GM12878 (cell line): ENCODE measurements at regions not wholly inside any gene's neighbourhood (a gene's known extent, or its start where the extent isn't known, plus 50 kb on each side); places are given as distances from the start of the nearest gene placed in this dataset.

Source experiments
- ATAC-seq: fragments of 200-7000 bp; cut with Tn5 transposase; 3 replicates; pipeline ENCODE4 v1.9.1; 2020; ENCODE audit warnings: mild to moderate bottlenecking, moderate library complexity
- BruUV-seq: library from RNA; stranded (reverse); fragments of 400-500 nt; replicated peaks from 2 replicates; lab custom pipeline; 2021; lab: Mats Ljungman, UMichigan
- CTCF ChIA-PET: fragments of 300-600 bp; sonication (Branson Sonifier 250); formaldehyde crosslinking; extraction: SDS; loops from one replicate; lab custom pipeline; 2021; ENCODE audit warnings: inconsistent platforms; lab: Yijun Ruan, JAX
- POLR2A ChIA-PET: fragments of 350-600 bp; formaldehyde crosslinking; extraction: SDS; loops from one replicate; lab custom pipeline; 2021; ENCODE audit warnings: inconsistent platforms; lab: Charles Lee
- RAD21 ChIA-PET: fragments of 300-600 bp; sonication (Branson Sonifier 250); formaldehyde crosslinking; loops from one replicate; lab custom pipeline; 2023; ENCODE audit warnings: antibody characterized with exemption; ENCODE audit not compliant: unreplicated experiment; lab: Charles Lee
- SMC1A ChIA-PET: fragments of 300-600 bp; sonication (Branson Sonifier 250); formaldehyde crosslinking; loops from one replicate; lab custom pipeline; 2023; ENCODE audit not compliant: unreplicated experiment, uncharacterized antibody; lab: Charles Lee
- DNase-seq: peaks from one replicate; pipeline ENCODE4 v3.0.0-alpha.2; 2011; ENCODE audit warnings: low read depth, low spot score
- FAIRE-seq: peaks from 3 replicates; lab custom pipeline; 2011; peaks lifted over from hg19 to GRCh38; lab: Jason Lieb, UNC
- H2AFZ ChIP-seq: 2 replicates; pipeline ENCODE4 v1.6.0; 2011; ENCODE audit warnings: low read depth, low read length, control low read depth; ENCODE audit not compliant: control insufficient read depth
- H3K27ac ChIP-seq: 2 replicates; pipeline ENCODE4 v1.5.1; 2011; ENCODE audit warnings: control low read depth; ENCODE audit not compliant: control insufficient read depth, insufficient read depth
- H3K27me3 ChIP-seq, 2 experiments: replicated peaks in 1 of 2; 2 replicates each; pipeline versions ENCODE4 v1.6.0 to v1.6.1; 2011; ENCODE audit warnings: low read length in 1 of 2; ENCODE audit not compliant: control insufficient read depth in 2 of 2, insufficient read depth in 2 of 2
- H3K36me3 ChIP-seq, 2 experiments: 2 replicates each; pipeline ENCODE4 v1.5.1; 2011; ENCODE audit warnings: low read length in 1 of 2; ENCODE audit not compliant: control insufficient read depth in 2 of 2, insufficient read depth in 2 of 2
- H3K4me1 ChIP-seq: 2 replicates; pipeline ENCODE4 v1.6.1; 2011; ENCODE audit warnings: mild to moderate bottlenecking, low read length, moderate library complexity, mixed read lengths; ENCODE audit not compliant: control insufficient read depth, insufficient read depth
- H3K4me2 ChIP-seq: 2 replicates; pipeline ENCODE4 v1.6.0; 2011; ENCODE audit warnings: control low read depth; ENCODE audit not compliant: control insufficient read depth, insufficient read depth
- H3K4me3 ChIP-seq: fragments of 200-600 bp; sonication (generic); 2 replicates; pipeline ENCODE4 v1.5.1; 2016
- H3K79me2 ChIP-seq: 2 replicates; pipeline ENCODE4 v1.6.0; 2011; ENCODE audit warnings: low read length; ENCODE audit not compliant: control insufficient read depth, insufficient read depth
- H3K9ac ChIP-seq: 2 replicates; pipeline ENCODE4 v1.8.0; 2011; ENCODE audit warnings: low read length, control low read depth, mixed read lengths; ENCODE audit not compliant: control insufficient read depth, insufficient read depth
- H3K9me3 ChIP-seq: replicated peaks from 3 replicates; pipeline ENCODE4 v1.5.1; 2011; ENCODE audit warnings: mild to moderate bottlenecking, low read length; ENCODE audit not compliant: control insufficient read depth, insufficient read depth
- H4K20me1 ChIP-seq: 2 replicates; pipeline ENCODE4 v1.6.0; 2011; ENCODE audit not compliant: control insufficient read depth, insufficient read depth
- NFYA ChIP-seq: IDR thresholded peaks from 2 replicates; pipeline ENCODE4 v1.6.1; 2011; ENCODE audit warnings: low read depth, mild to moderate bottlenecking, low read length, improper control_type of control experiment, borderline replicate concordance
- SPI1 ChIP-seq: IDR thresholded peaks from 2 replicates; pipeline ENCODE4 v1.6.1; 2011; ENCODE audit warnings: low read depth, mild to moderate bottlenecking, low read length, moderate library complexity, borderline replicate concordance; ENCODE audit not compliant: insufficient read depth
- SRF ChIP-seq, 2 experiments: IDR thresholded peaks; 2 replicates each; pipeline ENCODE4 v1.6.1; 2011; ENCODE audit warnings: low read depth in 2 of 2, low read length in 2 of 2, mild to moderate bottlenecking in 1 of 2, moderate library complexity in 1 of 2
- ZNF207 ChIP-seq: fragments of 450-650 bp; IDR thresholded peaks from 2 replicates; pipeline ENCODE4 v1.6.1; 2014; ENCODE audit warnings: antibody characterized with exemption, mild to moderate bottlenecking, borderline replicate concordance
- whole genome bisulfite sequencing: methylation state at CpG from one replicate; pipeline ENCODE4 v1.1.6; 2016; ENCODE audit warnings: low lambda C conversion rate; ENCODE audit not compliant: insufficient replicate concordance, insufficient coverage; ENCODE audit errors: missing lambda C conversion rate; 5-methylcytosine and 5-hydroxymethylcytosine counted together
- in situ Hi-C: fragments of 300-500 bp; cut with MboI; formaldehyde crosslinking; loops from 9 replicates; pipeline ENCODE4 v1.14.3; 2018; ENCODE audit warnings: mixed read lengths
- intact Hi-C: fragments of 100-400 bp; cut with micrococcal nuclease; formaldehyde crosslinking; loops from one replicate; pipeline ENCODE4 v1.14.2; 2022; ENCODE audit not compliant: unreplicated experiment
- TF ChIP-seq, protein P1 (sequence below): fragments of 450-650 bp; IDR thresholded peaks from 2 replicates; pipeline ENCODE4 v1.6.1; 2016; ENCODE audit warnings: mild to moderate bottlenecking
- TF ChIP-seq, protein P2 (sequence below): IDR thresholded peaks from 2 replicates; pipeline ENCODE4 v1.6.1; 2011; ENCODE audit warnings: borderline replicate concordance, low read depth, mild to moderate bottlenecking, moderate library complexity, mixed read lengths, low read length; ENCODE audit not compliant: insufficient read depth; ENCODE audit errors: extremely low read length
- TF ChIP-seq, protein P3 (sequence below): fragments of 450-650 bp; IDR thresholded peaks from 2 replicates; pipeline ENCODE4 v1.6.1; 2017; ENCODE audit warnings: mild to moderate bottlenecking, moderate library complexity

DNA sequence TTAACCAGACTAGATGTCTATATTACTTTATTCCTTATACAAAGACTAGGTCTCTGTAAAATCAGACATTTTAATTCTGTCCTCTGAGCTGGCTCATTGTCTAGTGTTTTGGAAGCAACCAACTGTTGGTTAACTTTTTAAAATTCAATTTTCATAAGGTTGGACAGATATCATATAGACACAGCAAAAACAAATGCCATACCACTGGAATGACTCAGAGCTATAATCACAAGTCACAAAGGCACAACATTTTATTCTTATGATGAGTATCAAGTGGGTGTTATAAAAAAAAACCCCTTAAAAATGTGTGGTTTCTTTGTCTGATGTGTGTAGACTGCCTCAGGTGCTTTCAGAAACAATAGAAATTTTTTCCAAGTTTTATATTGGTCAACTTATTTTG lies 296.2 kb upstream of the MARCKS start:
- FAIRE-seq (no peak), DNase-seq (no peak), ATAC-seq (peak; percentile 34)
- H3K36me3 ChIP-seq = no peaks in the 10 kb centered on the region
- in situ Hi-C loops (no loop called here), intact Hi-C loops (no loop called here)
- no peaks in the 10 kb centered on the region for H3K27me3 ChIP-seq
- peaks cover 7% of the 10 kb centered on the region for H3K4me1 ChIP-seq
- H3K4me2 ChIP-seq = no peak overlapping the region
- no peaks in the 10 kb centered on the region for H3K79me2 ChIP-seq
- ChIA-PET RAD21 (no interaction called here), POLR2A (no interaction called here), CTCF (no interaction called here), SMC1A (no interaction called here)
- no peaks in the 10 kb centered on the region for H4K20me1 ChIP-seq
- no peak overlapping the region for H3K4me3 ChIP-seq
- no peaks in the 10 kb centered on the region for H3K9me3 ChIP-seq
- TF ChIP-seq ZNF207 = no peak
- TF ChIP-seq, protein P1, sequence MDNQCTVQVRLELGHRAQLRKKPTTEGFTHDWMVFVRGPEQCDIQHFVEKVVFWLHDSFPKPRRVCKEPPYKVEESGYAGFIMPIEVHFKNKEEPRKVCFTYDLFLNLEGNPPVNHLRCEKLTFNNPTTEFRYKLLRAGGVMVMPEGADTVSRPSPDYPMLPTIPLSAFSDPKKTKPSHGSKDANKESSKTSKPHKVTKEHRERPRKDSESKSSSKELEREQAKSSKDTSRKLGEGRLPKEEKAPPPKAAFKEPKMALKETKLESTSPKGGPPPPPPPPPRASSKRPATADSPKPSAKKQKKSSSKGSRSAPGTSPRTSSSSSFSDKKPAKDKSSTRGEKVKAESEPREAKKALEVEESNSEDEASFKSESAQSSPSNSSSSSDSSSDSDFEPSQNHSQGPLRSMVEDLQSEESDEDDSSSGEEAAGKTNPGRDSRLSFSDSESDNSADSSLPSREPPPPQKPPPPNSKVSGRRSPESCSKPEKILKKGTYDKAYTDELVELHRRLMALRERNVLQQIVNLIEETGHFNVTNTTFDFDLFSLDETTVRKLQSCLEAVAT = no peak
- TF ChIP-seq SRF (IDR thresholded peaks at IDR 0.05; ENCODE audit: low read depth in 2 of 2, low read length in 2 of 2) = no peak
- TF ChIP-seq, protein P2, sequence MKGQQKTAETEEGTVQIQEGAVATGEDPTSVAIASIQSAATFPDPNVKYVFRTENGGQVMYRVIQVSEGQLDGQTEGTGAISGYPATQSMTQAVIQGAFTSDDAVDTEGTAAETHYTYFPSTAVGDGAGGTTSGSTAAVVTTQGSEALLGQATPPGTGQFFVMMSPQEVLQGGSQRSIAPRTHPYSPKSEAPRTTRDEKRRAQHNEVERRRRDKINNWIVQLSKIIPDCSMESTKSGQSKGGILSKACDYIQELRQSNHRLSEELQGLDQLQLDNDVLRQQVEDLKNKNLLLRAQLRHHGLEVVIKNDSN = no peak
- no peak overlapping the region for H3K9ac ChIP-seq
- no peak overlapping the region for H2AFZ ChIP-seq
- no TSS peak for BruUV-seq
- no peak overlapping the region for H3K27ac ChIP-seq

DNA sequence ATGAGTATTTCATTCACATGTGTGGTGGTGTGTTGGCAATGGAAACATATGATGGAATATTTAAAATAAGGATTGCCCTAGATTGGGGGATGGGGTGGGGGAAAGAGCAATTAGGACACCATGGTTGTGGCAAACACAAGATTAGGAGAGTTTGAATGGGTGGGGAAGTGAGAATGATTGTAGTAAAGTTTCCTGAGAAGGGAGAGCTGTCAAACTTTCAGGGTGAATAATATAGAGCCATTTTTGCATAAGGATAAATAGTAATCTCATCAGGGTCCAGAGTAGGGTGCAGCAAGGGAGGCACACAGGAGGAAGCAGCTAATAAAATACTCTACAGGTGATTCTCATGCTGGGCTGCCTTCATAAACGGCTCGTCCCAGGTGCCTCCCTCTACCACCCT lies 294.9 kb upstream of the MARCKS start:
- Histone ChIP-seq H4K20me1 (no peaks in the 10 kb centered on the region), H3K27me3 (no peaks in the 10 kb centered on the region), H3K4me1 (peaks cover 7% of the 10 kb centered on the region), H3K79me2 (no peaks in the 10 kb centered on the region), H3K9ac (no peak overlapping the region), H2AFZ (no peak overlapping the region), H3K4me2 (no peak overlapping the region), H3K9me3 (no peaks in the 10 kb centered on the region), H3K36me3 (no peaks in the 10 kb centered on the region)
- FAIRE-seq = no peak
- CTCF ChIA-PET = no interaction called here
- BruUV-seq = no TSS peak
- intact Hi-C loops = loop anchor here (1.0 kb wide), 1 partner anchor 64 kb away; no protein-coding TSS in a partner anchor
- WGBS = 0% methylated on average over 2 of the region's 2 CpGs
- SMC1A ChIA-PET = interaction anchor here (0.8 to 1.2 kb wide), 2 partner anchors 22 to 46 kb away, joined by 3 read pairs; no protein-coding TSS in a partner anchor
- TF ChIP-seq, protein P3, sequence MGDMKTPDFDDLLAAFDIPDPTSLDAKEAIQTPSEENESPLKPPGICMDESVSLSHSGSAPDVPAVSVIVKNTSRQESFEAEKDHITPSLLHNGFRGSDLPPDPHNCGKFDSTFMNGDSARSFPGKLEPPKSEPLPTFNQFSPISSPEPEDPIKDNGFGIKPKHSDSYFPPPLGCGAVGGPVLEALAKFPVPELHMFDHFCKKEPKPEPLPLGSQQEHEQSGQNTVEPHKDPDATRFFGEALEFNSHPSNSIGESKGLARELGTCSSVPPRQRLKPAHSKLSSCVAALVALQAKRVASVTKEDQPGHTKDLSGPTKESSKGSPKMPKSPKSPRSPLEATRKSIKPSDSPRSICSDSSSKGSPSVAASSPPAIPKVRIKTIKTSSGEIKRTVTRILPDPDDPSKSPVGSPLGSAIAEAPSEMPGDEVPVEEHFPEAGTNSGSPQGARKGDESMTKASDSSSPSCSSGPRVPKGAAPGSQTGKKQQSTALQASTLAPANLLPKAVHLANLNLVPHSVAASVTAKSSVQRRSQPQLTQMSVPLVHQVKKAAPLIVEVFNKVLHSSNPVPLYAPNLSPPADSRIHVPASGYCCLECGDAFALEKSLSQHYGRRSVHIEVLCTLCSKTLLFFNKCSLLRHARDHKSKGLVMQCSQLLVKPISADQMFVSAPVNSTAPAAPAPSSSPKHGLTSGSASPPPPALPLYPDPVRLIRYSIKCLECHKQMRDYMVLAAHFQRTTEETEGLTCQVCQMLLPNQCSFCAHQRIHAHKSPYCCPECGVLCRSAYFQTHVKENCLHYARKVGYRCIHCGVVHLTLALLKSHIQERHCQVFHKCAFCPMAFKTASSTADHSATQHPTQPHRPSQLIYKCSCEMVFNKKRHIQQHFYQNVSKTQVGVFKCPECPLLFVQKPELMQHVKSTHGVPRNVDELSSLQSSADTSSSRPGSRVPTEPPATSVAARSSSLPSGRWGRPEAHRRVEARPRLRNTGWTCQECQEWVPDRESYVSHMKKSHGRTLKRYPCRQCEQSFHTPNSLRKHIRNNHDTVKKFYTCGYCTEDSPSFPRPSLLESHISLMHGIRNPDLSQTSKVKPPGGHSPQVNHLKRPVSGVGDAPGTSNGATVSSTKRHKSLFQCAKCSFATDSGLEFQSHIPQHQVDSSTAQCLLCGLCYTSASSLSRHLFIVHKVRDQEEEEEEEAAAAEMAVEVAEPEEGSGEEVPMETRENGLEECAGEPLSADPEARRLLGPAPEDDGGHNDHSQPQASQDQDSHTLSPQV = no peak
- TF ChIP-seq SPI1 (peak; percentile 54; the same call in 1 of the 2 replicates), NFYA (no peak)
- TF ChIP-seq, all 136 proteins: peak for 1
- Histone ChIP-seq H3K4me3 (no peak overlapping the region), H3K27ac (no peak overlapping the region)
- in situ Hi-C loops = no loop called here
- peak; percentile 63 for ATAC-seq
- no peak for DNase-seq
- ChIA-PET POLR2A (interaction anchor here (0.6 kb wide), 1 partner anchor 250 kb away, joined by 5 read pairs; no protein-coding TSS in a partner anchor), RAD21 (no interaction called here)
